ENCODE measurements at regions not wholly inside any gene's neighbourhood (a gene's known extent, or its start where the extent isn't known, plus 50 kb on each side); places are given as distances from the start of the nearest gene placed in this dataset.

DNA sequence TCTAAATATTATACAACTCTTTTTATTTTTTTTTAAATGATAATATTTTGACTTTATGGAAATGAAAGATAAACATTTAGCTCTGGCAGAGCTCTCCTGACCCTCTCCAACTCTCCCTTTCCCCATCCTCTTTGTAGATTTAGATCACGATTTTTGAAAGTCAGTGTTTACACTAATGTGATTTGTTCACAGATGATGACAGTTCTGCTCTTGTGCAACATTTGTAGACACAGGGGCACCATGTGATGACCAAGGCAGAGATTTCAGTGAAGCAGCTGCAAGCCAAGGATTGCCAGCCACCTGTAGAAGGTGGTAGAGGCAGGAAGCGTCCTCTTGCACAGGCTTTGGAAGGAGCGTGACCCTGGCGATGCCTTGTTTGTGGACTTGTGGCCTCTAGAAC lies 483.2 kb downstream of the QKI start:
- H3K9me3 Mint-ChIP-seq (ENCODE audit: unreplicated experiment) = no peaks in the 10 kb centered on the region
- no peak for DNase-seq
- H3K36me3 Mint-ChIP-seq (ENCODE audit: unreplicated experiment) = peaks cover 5% of the 10 kb centered on the region
- no peak overlapping the region for H3K27ac Mint-ChIP-seq (ENCODE audit: unreplicated experiment)
- H3K27me3 Mint-ChIP-seq (ENCODE audit: unreplicated experiment) = no peaks in the 10 kb centered on the region
- H3K4me1 Mint-ChIP-seq (ENCODE audit: low read depth, unreplicated experiment) = peaks cover 9% of the 10 kb centered on the region
- H3K4me3 Mint-ChIP-seq (ENCODE audit: unreplicated experiment) = no peak overlapping the region
- TF ChIP-seq, protein P1, sequence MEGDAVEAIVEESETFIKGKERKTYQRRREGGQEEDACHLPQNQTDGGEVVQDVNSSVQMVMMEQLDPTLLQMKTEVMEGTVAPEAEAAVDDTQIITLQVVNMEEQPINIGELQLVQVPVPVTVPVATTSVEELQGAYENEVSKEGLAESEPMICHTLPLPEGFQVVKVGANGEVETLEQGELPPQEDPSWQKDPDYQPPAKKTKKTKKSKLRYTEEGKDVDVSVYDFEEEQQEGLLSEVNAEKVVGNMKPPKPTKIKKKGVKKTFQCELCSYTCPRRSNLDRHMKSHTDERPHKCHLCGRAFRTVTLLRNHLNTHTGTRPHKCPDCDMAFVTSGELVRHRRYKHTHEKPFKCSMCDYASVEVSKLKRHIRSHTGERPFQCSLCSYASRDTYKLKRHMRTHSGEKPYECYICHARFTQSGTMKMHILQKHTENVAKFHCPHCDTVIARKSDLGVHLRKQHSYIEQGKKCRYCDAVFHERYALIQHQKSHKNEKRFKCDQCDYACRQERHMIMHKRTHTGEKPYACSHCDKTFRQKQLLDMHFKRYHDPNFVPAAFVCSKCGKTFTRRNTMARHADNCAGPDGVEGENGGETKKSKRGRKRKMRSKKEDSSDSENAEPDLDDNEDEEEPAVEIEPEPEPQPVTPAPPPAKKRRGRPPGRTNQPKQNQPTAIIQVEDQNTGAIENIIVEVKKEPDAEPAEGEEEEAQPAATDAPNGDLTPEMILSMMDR (IDR thresholded peaks at IDR 0.05; ENCODE audit: partially characterized antibody, unreplicated experiment) = no peak

- DNase-seq = no peak
- Mint-ChIP-seq H3K9me3 (ENCODE audit: unreplicated experiment) (no peaks in the 10 kb centered on the region), H3K27me3 (ENCODE audit: unreplicated experiment) (no peaks in the 10 kb centered on the region), H3K36me3 (ENCODE audit: unreplicated experiment) (peaks cover 5% of the 10 kb centered on the region), H3K27ac (ENCODE audit: unreplicated experiment) (no peak overlapping the region), H3K4me3 (ENCODE audit: unreplicated experiment) (no peak overlapping the region), H3K4me1 (ENCODE audit: low read depth, unreplicated experiment) (peaks cover 9% of the 10 kb centered on the region)
- TF ChIP-seq, protein P1 (IDR thresholded peaks at IDR 0.05; ENCODE audit: partially characterized antibody, unreplicated experiment) = no peak
These were observed 482.5 kb downstream of the QKI start for GRCh38 chr6:163897030-163897429.

GRCh38 chr6:163895162-163895561 lies 480.6 kb downstream of the QKI start:
- H3K27me3 Mint-ChIP-seq (ENCODE audit: unreplicated experiment) = no peaks in the 10 kb centered on the region
- no peaks in the 10 kb centered on the region for H3K9me3 Mint-ChIP-seq (ENCODE audit: unreplicated experiment)
- H3K4me1 Mint-ChIP-seq (ENCODE audit: low read depth, unreplicated experiment) = peaks cover under 1% of the 10 kb centered on the region
- TF ChIP-seq, protein P1 (IDR thresholded peaks at IDR 0.05; ENCODE audit: partially characterized antibody, unreplicated experiment) = no peak
- no peak overlapping the region for H3K4me3 Mint-ChIP-seq (ENCODE audit: unreplicated experiment)
- peaks cover 5% of the 10 kb centered on the region for H3K36me3 Mint-ChIP-seq (ENCODE audit: unreplicated experiment)
- DNase-seq = no peak
- H3K27ac Mint-ChIP-seq (ENCODE audit: unreplicated experiment) = no peak overlapping the region

DNA sequence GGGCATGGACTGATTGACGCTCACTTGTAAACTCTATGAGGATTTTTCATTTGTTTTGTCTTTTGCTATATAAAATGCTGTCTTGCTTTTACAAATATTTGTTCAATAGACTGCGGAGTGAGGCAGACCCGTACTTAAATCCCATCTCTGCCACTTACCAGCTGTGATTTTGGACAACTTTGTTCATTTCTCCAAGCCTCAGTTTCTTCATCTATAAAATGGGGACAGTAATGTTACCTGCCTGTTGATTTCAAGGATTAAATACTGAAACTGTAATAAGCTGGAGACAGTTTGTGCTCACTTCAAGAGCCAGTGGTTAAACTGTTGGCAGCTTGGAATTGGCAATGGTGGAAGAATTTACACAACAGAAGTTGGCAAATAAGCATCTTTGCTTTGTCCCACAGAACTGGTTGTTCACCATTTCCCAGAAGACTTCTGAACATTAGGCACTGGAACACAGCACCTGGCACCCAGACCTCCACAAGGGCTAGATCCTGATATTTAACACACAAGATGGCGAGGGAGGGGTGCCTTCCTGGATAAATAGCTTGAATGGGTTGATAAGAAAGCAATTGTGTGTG lies 479.2 kb downstream of the QKI start:
- Mint-ChIP-seq H3K4me3 (ENCODE audit: unreplicated experiment) (no peak overlapping the region), H3K9me3 (ENCODE audit: unreplicated experiment) (no peaks in the 10 kb centered on the region), H3K27me3 (ENCODE audit: unreplicated experiment) (no peaks in the 10 kb centered on the region), H3K36me3 (ENCODE audit: unreplicated experiment) (peaks cover 5% of the 10 kb centered on the region), H3K4me1 (ENCODE audit: low read depth, unreplicated experiment) (no peaks in the 10 kb centered on the region), H3K27ac (ENCODE audit: unreplicated experiment) (no peak overlapping the region)
- DNase-seq = no peak
- TF ChIP-seq, protein P1 (IDR thresholded peaks at IDR 0.05; ENCODE audit: partially characterized antibody, unreplicated experiment) = no peak

DNA sequence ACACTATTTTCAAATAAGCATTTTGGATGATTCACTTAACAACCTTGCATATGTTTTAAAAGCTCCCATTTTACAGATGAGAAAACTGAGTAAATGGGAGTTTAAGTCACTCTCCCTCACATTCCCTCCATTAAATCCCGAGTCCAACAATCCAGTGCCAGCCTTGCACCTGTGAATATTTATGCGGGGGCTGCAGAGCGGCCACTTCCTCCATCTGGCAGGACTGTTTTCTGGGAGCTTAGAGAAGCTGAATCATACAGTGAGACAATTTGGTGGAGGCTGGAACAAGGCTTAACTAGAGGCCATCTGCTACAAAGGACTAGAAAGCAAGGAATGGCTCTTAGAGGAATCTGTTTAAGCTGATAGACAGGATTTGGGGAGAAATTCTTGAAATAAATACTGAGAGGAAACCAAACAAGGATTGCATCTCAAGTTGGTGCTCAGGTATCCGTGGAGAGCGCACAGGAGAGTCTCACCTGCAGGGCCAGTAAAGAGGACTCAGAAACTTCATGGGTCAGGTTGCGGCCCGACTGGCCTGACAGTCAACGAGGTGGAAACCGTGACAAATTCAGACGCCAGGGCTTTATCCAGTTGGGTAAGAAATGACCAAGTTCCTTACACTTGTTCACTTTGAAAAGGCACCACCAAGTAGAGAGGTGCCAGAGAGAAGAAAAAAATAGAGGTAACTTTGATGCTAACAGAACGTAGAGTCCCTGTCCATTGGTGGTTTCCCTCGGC lies 478.5 kb downstream of the QKI start:
- no peak for DNase-seq
- no peaks in the 10 kb centered on the region for H3K4me1 Mint-ChIP-seq (ENCODE audit: low read depth, unreplicated experiment)
- H3K36me3 Mint-ChIP-seq (ENCODE audit: unreplicated experiment) = peaks cover under 1% of the 10 kb centered on the region

More for the DNA sequence above, 478.5 kb downstream of the QKI start:
- H3K4me3 Mint-ChIP-seq (ENCODE audit: unreplicated experiment) = no peak overlapping the region
- no peaks in the 10 kb centered on the region for H3K27me3 Mint-ChIP-seq (ENCODE audit: unreplicated experiment)
- no peaks in the 10 kb centered on the region for H3K9me3 Mint-ChIP-seq (ENCODE audit: unreplicated experiment)
- H3K27ac Mint-ChIP-seq (ENCODE audit: unreplicated experiment) = peak overlapping the region; percentile 56
- TF ChIP-seq, protein P1 (IDR thresholded peaks at IDR 0.05; ENCODE audit: partially characterized antibody, unreplicated experiment) = no peak
